ENCODE measurements at regions not wholly inside any gene's neighbourhood (a gene's known extent, or its start where the extent isn't known, plus 50 kb on each side); places are given as distances from the start of the nearest gene placed in this dataset.
A peak's percentile ranks its signal among the peaks of the same experiment; 100 is the strongest.

- H3K4me3 ChIP-seq: no peak overlapping the region
- no peak overlapping the region for H3K27ac ChIP-seq
Measured at GRCh38 chr3:21357241-21357640, 393.8 kb downstream of the ZNF385D start.

DNA sequence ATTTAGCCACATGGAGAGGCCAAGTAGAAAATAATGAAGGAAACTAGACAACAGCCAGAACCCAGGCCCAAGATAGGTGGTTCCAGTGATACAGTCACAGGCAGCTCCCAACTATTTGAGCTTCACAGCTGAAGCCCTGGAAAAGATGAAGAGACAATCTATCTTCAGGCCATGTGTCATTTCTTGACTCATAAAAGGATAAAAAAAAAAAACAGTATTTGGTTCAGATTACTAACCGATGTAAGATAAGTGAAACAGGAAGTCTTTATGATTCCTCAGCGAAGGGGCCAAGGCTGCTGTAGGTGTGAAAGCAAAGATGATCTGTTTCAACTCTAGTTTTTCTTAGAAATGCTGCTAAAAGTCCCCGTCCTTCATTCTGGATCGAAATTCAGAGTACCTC is 394.6 kb downstream of the ZNF385D start:
- H3K4me3 ChIP-seq: no peak overlapping the region
- H3K27ac ChIP-seq: peak overlapping the region in 1 of 21 experiments; percentile 40

GRCh38 chr3:21345382-21345976 is 405.5 kb downstream of the ZNF385D start:
- Histone ChIP-seq H3K27ac (no peak overlapping the region), H3K4me3 (no peak overlapping the region)

GRCh38 chr3:21331857-21332256 is 419.2 kb downstream of the ZNF385D start:
- Histone ChIP-seq H3K4me3 (no peak overlapping the region), H3K27ac (no peak overlapping the region)

DNA sequence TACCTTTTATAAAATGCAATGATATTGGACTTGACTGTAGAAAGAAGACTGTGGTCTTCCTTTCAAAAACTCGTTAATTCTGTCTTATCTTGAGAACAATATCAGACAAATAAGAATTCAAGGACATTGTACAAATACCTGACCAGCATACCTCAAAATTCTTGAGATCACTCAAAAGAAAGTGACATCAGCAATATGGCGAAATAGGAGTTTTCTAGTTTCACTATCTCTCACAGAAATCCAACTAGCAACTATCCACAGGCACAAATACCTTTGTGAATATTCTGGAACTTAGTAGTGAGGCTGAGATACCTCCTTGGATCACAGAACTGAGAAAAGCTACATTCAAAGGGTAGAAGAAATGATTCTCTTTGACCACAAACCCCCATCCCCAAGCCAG is 419.7 kb downstream of the ZNF385D start:
- no peak overlapping the region for H3K27ac ChIP-seq
- H3K4me3 ChIP-seq: no peak overlapping the region

DNA sequence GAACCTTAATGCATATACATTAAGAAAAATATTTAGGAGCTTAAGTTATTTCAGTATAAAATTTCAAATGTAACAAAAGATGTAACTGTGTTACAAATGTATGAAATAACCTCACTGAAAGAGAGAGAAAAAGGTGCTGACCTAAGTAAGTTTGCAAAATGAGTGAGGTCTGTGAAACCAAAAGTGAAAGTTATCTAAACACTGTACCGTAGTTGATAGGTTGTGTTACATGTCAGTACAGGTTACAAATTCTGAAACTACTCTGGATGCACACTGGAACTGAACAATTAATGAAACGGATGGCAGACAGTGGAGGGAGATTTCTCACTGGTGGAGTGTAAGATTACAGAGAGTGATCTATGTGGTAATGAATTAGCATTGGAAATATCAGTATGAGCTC is 420.7 kb downstream of the ZNF385D start:
- Histone ChIP-seq H3K4me3 (no peak overlapping the region), H3K27ac (no peak overlapping the region)

DNA sequence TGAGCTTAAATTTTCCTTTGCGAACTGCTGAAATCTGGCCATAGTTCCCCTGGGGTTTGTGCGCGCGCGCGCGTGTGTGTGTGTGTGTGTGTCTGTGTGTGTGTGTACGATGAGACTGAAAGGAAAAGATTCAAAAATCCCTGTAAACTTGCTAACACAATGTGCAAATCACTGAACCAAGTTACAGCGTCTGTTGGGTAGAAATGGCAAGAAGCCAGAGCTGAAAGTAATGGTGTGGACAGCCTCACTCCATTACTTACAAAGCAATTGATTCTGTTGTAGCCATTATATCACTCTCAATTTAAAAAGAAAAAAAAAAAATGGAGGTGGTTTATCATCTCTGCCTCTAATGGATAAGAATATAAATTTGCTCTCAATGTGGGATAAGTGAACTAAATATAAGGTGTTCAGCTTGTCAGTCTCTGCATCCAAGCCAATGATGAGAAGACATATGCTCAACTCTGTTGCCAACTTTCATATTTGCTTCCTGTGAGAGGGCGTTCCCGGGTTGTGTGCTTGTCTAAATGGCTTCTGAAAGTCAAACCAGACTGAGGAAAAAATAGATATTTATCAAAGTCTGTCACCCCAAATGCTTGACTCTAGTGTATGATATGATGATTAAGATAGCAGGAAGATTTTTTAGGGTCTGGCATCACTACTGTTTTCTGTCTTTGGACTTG is 422.2 kb downstream of the ZNF385D start:
- Histone ChIP-seq H3K27ac (no peak overlapping the region), H3K4me3 (no peak overlapping the region)

GRCh38 chr3:21326704-21327475 is 424.1 kb downstream of the ZNF385D start:
- H3K27ac ChIP-seq: peak overlapping the region in 2 of 21 experiments; percentile 14 to 22
- H3K4me3 ChIP-seq: no peak overlapping the region

DNA sequence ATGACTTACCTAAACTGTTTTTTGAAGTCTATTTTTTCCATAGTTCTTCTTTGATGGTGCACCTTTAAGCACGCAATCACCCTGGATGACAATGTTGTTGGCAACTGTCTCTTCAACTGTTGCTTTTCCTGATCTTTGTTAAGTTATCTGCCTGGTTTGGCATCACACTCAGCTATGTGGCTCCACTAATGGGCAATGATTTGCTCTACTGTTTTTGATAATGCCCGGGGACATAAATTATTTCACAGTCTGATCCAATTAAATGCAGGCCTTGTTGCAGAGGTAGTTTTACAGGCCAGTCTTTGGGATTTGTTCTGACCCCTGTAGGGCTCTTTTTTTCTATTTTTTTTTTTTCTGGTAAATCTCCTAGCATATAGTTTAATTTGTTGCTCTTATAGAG is 436.3 kb downstream of the ZNF385D start:
- Histone ChIP-seq H3K4me3 (no peak overlapping the region), H3K27ac (no peak overlapping the region)

DNA sequence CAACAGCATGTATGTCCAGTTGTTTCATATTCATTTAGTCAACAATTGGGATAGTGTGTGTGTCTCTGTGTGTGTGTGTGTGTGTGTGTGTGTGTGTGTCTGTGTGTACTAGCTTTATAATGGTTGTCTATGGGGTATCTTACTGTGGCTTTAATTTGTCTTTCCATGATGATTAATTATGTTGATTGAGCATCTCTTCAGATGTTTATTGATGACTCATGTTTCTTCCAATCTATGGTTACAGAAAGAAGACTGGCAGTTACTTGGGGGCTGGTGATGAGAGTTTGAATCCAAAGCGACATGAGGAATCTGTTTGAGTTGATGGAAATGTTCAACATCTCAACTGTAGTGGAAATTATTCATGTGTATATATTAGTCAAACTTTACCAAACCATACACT is 440.1 kb downstream of the ZNF385D start:
- H3K4me3 ChIP-seq: no peak overlapping the region
- no peak overlapping the region for H3K27ac ChIP-seq

DNA sequence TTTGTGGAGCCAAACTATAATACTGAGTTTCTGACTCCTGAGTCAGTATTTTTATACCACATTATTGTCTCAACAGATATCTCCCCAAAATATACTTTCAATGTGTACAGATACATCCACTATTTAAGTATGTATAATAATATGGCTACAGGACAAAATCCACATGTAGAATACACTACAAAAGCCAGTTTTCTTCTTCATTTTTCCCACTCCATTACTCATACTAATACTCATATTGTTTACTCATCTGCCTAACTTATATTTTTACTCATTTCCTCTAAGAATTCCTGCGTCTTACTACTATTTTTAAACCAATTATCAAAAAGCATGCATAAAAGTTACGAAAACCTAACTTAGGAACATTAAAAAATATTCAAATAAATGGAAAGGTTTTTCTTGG is 440.8 kb downstream of the ZNF385D start:
- Histone ChIP-seq H3K27ac (no peak overlapping the region), H3K4me3 (no peak overlapping the region)

GRCh38 chr3:21297304-21297703 is 453.7 kb downstream of the ZNF385D start:
- Histone ChIP-seq H3K27ac (no peak overlapping the region), H3K4me3 (no peak overlapping the region)

- H3K27ac ChIP-seq: no peak overlapping the region
- H3K4me3 ChIP-seq: no peak overlapping the region
Measured at GRCh38 chr3:21294768-21295167, 456.2 kb downstream of the ZNF385D start.

DNA sequence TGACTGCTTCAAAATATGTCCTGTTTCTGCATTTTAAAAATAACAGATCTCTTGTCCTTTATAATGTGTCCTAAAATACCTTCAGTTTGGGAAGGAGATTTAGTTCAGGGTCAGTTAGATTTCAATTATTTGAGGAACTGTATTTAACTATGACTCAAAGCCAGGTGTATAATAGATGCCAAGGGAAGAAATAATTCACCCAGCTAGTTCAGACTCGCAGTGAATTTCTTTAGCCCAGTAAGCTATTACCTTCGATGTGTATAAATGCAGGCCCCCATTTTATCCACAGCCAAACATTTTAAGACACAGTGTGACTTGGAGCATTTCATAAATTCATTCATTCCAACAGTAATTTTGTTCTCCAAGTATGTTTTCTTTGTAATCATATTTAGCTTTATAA is 458.0 kb downstream of the ZNF385D start:
- no peak overlapping the region for H3K4me3 ChIP-seq
- no peak overlapping the region for H3K27ac ChIP-seq

DNA sequence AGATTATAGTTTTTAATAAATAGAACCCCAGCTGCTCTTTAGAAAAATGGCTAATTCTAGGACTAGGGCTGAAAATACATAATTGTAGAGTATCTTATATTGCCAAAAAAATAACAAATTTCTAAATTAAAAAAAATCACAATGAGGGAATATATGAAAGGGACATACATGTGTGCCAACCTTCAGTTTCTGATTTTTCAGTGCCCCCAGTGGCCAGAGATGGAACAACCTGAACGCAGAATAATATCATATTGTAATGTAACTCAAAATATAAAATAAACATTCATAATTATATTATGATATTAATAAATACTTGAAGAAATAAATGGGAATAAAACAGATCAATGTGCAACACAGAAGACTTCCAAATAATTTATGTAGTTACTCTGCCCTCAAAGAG is 460.5 kb downstream of the ZNF385D start:
- no peak overlapping the region for H3K27ac ChIP-seq
- H3K4me3 ChIP-seq: no peak overlapping the region

DNA sequence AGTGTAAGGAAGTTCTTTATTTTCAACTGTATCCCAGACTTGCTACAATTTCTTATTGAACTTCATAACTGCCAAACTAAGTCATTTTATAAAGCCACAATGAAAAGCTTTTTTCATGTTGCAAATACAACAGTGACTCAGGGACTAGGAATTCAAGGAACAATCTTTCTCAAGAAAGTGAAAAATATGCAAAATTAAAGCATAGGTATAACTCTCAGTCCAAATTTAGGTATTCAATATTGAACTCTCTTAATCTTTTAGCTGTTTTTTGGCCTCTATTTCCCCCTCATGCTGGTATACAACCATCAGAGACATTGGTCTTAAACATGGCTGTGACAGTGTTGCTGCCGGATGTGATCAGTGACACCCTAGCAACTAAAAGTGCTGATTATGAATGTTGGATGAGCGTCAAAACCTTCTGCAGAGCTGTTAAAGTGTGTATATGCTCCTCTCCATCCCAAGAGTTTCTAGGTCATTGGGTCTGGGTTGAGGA is 476.9 kb downstream of the ZNF385D start:
- Histone ChIP-seq H3K4me3 (no peak overlapping the region), H3K27ac (peak overlapping the region in 3 of 21 experiments; percentile 4 to 51 (median 29))

DNA sequence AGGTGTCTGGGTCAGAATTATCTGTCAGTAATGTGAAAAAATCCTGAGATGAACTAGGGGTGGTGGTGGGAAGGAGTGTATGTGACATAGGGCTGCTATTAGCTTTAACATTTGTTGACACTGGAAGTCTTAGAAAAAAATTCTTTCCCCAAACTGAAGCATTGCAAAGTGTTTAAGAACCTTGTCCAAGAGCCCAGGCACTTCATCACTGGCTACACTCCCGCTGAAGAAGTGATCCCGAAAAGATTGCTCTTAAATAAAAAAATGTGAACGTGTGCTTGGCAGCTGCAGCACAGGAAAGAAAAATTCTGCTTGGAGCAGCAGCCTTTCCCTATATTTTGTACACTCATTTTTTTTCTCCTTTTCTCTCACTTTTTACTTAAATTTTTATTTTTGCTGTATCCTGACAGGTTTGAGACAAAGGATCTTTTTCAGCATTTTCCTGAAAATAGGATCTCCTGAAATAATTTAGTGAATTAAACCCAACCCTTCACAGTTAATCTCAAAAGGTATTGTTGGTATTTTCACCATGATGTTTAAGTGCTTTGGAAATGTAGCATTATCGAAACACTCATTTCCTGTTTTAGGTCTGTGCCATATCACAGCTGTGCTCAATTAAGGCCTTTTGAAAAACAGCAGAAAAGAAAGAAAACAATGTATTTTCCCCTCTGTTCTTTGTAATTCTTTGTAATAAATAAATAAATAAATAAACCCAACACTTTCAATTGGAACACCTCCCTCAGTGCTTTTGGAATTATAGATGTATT is 477.6 kb downstream of the ZNF385D start:
- peak overlapping the region in 3 of 21 experiments; percentile 4 to 51 (median 14) for H3K27ac ChIP-seq
- H3K4me3 ChIP-seq: no peak overlapping the region

DNA sequence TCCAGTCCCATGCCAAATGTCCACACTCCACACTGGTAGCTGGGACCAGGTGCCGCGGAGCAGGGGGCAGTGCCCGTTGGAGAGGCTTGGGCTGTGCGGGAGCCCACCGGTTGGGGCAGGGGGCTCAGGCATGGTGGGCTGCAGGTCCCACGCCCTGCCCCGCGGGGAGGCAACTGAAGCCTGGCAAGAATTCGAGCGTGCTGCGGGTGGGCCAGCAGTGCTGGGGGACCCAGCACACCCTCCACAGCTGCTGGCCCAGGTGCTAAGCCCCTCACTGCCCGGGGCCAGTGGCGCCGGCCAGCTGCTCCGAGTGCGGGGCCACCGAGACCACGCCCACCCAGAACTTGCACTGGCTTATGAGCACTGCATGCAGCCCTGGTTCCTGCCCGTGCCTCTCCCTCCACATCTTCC is 479.4 kb downstream of the ZNF385D start:
- H3K4me3 ChIP-seq: no peak overlapping the region

GRCh38 chr3:21269882-21270281 is 481.1 kb downstream of the ZNF385D start:
- Histone ChIP-seq H3K27ac (no peak overlapping the region), H3K4me3 (no peak overlapping the region)

More for the DNA sequence above, 479.4 kb downstream of the ZNF385D start:
- H3K27ac ChIP-seq: no peak overlapping the region

- H3K4me3 ChIP-seq: no peak overlapping the region
Measured at GRCh38 chr3:21260507-21260906, 490.5 kb downstream of the ZNF385D start.

More at GRCh38 chr3:21260507-21260906, 490.5 kb downstream of the ZNF385D start:
- no peak overlapping the region for H3K27ac ChIP-seq

All from skin epidermis (tissue), 12 donors.